HCT116 (cell line): ENCODE measurements at regions not wholly inside any gene's neighbourhood (a gene's known extent, or its start where the extent isn't known, plus 50 kb on each side); places are given as distances from the start of the nearest gene placed in this dataset.

Source experiments
- ATAC-seq: fragments of 200-7000 bp; cut with Tn5 transposase; 2 replicates; pipeline ENCODE4 v1.9.1; 2020; ENCODE audit warnings: mild to moderate bottlenecking, moderate library complexity
- BruUV-seq: library from RNA; stranded (reverse); fragments of 400-500 nt; replicated peaks from 2 replicates; lab custom pipeline; 2021; lab: Mats Ljungman, UMichigan
- CTCF ChIA-PET: fragments of 300-600 bp; sonication (Branson Sonifier 250); formaldehyde crosslinking; loops from one replicate; lab custom pipeline; 2021; ENCODE audit warnings: antibody characterized with exemption; lab: Charles Lee
- POLR2A ChIA-PET: fragments of 300-600, 350-600 bp; sonication (Branson Sonifier 250); formaldehyde crosslinking; loops from one replicate; lab custom pipeline; 2021; ENCODE audit warnings: antibody characterized with exemption; lab: Charles Lee
- RAD21 ChIA-PET, 2 experiments: fragments of 300-600 bp; sonication (Branson Sonifier 250); formaldehyde crosslinking; loops; one replicate each; lab custom pipeline; 2023; ENCODE audit warnings: low total read pairs in 2 of 2; ENCODE audit not compliant: uncharacterized antibody in 2 of 2, unreplicated experiment in 2 of 2, low non-redundant PET in 1 of 2; lab: Charles Lee
- DNase-seq: peaks from one replicate; pipeline ENCODE4 v3.0.0-alpha.2; 2010; ENCODE audit warnings: low read depth, low spot score
- H2AFZ ChIP-seq: fragments of 200-600 bp; shearing (Covaris generic), sonication (generic); 2 replicates; pipeline ENCODE4 v1.6.1; 2017; ENCODE audit warnings: low read depth, mixed run types, mixed read lengths, antibody characterized with exemption, low read length; ENCODE audit not compliant: poor library complexity, severe bottlenecking
- H3K27ac ChIP-seq: 2 replicates; pipeline ENCODE4 v1.5.1; 2012; ENCODE audit warnings: low read depth, low read length
- H3K27me3 ChIP-seq: fragments of 200-600 bp; sonication (generic); 2 replicates; pipeline ENCODE4 v1.6.1; 2016; ENCODE audit warnings: mixed run types, low read length, mixed read lengths; ENCODE audit not compliant: insufficient read depth
- H3K36me3 ChIP-seq, 2 experiments: fragments of 200-500 bp in 1 of 2; fragments of 200-600 bp in 1 of 2; sonication (Bioruptor generic) in 1 of 2; sonication (generic) in 1 of 2; 2 replicates each; pipeline versions ENCODE4 v1.5.1 to v1.6.1; 2014 to 2016; ENCODE audit warnings: low read length in 2 of 2, inconsistent platforms in 1 of 2, mixed read lengths in 1 of 2, mixed run types in 1 of 2; ENCODE audit not compliant: insufficient read depth in 2 of 2, control insufficient read depth in 1 of 2
- H3K4me1 ChIP-seq, 2 experiments: fragments of 200-600 bp in 1 of 2; sonication (generic) in 1 of 2; 2 replicates each; pipeline versions ENCODE4 v1.5.1 to v1.6.1; 2012 to 2017; ENCODE audit warnings: low read length in 2 of 2, inconsistent platforms in 1 of 2, mild to moderate bottlenecking in 1 of 2, mixed read lengths in 1 of 2, mixed run types in 1 of 2, moderate library complexity in 1 of 2; ENCODE audit not compliant: insufficient read depth in 2 of 2, control insufficient read depth in 1 of 2
- H3K4me2 ChIP-seq: fragments of 200-600 bp; sonication (generic); 2 replicates; pipeline ENCODE4 v1.6.1; 2017; ENCODE audit warnings: mixed run types, low read length, mixed read lengths
- H3K4me3 ChIP-seq, 2 experiments: fragments of 200-600 bp in 1 of 2; sonication (generic) in 1 of 2; replicated peaks in 1 of 2; 2 replicates each; pipeline ENCODE4 v1.5.1; 2011 to 2016; ENCODE audit warnings: low read length in 2 of 2, control low read depth in 1 of 2, low read depth in 1 of 2, mild to moderate bottlenecking in 1 of 2, mixed read lengths in 1 of 2, mixed run types in 1 of 2
- H3K79me2 ChIP-seq: fragments of 200-600 bp; sonication (generic); 2 replicates; pipeline ENCODE4 v1.6.1; 2017; ENCODE audit warnings: mild to moderate bottlenecking, mixed run types, low read length, moderate library complexity, mixed read lengths; ENCODE audit not compliant: insufficient read depth
- H3K9ac ChIP-seq: fragments of 200-600 bp; sonication (generic); 2 replicates; pipeline ENCODE4 v1.6.1; 2016; ENCODE audit warnings: low read length, mixed read lengths
- H3K9me2 ChIP-seq: fragments of 200-600 bp; sonication (generic), shearing (Covaris generic); 2 replicates; pipeline ENCODE4 v1.6.1; 2017; ENCODE audit warnings: mixed run types, mild to moderate bottlenecking, moderate library complexity; ENCODE audit not compliant: insufficient read depth
- H3K9me3 ChIP-seq, 2 experiments: fragments of 200-500 bp in 1 of 2; fragments of 200-600 bp in 1 of 2; sonication (Bioruptor generic) in 1 of 2; sonication (generic) in 1 of 2; 2 replicates each; pipeline ENCODE4 v1.6.1; 2014 to 2017; ENCODE audit warnings: low read length in 2 of 2, mixed read lengths in 2 of 2, inconsistent platforms in 1 of 2, low read depth in 1 of 2, mild to moderate bottlenecking in 1 of 2, mixed run types in 1 of 2, moderate library complexity in 1 of 2; ENCODE audit not compliant: control insufficient read depth in 1 of 2, insufficient read depth in 1 of 2
- H4K20me1 ChIP-seq: fragments of 200-600 bp; sonication (generic), shearing (Covaris generic); 2 replicates; pipeline ENCODE4 v1.6.1; 2017; ENCODE audit warnings: mixed run types, mild to moderate bottlenecking, moderate library complexity; ENCODE audit not compliant: insufficient read depth
- CBX3 ChIP-seq: IDR thresholded peaks from 2 replicates; pipeline ENCODE4 v1.6.1; 2012; ENCODE audit warnings: low read depth
- CEBPB ChIP-seq: IDR thresholded peaks from 2 replicates; pipeline ENCODE4 v1.6.1; 2012; ENCODE audit warnings: low read depth
- CTCF ChIP-seq, 3 experiments: fragments of 200-600 bp in 1 of 3; sonication (generic) in 1 of 3; IDR thresholded peaks in 2 of 3; conservative IDR thresholded peaks in 1 of 3; 2 replicates each; pipeline ENCODE4 v1.5.1; 2012 to 2017; ENCODE audit warnings: low read depth in 2 of 3, low read length in 2 of 3, antibody characterized with exemption in 1 of 3, borderline replicate concordance in 1 of 3, control low read depth in 1 of 3, mild to moderate bottlenecking in 1 of 3, mixed read lengths in 1 of 3, mixed run types in 1 of 3, moderate library complexity in 1 of 3; ENCODE audit not compliant: insufficient read depth in 1 of 3
- ELF1 ChIP-seq: IDR thresholded peaks from 2 replicates; pipeline ENCODE4 v1.6.1; 2012; ENCODE audit warnings: low read depth, borderline replicate concordance
- EZH2 ChIP-seq: fragments of 200-600 bp; sonication (generic); IDR thresholded peaks from 2 replicates; pipeline ENCODE4 v1.6.1; 2017; ENCODE audit warnings: antibody characterized with exemption, mixed run types
- EZH2phosphoT487 ChIP-seq: fragments of 200-600 bp; IDR thresholded peaks from 2 replicates; pipeline ENCODE4 v1.6.1; 2018; ENCODE audit warnings: antibody characterized with exemption, borderline replicate concordance
- POLR2A ChIP-seq: IDR thresholded peaks from 2 replicates; pipeline ENCODE4 v1.7.0; 2011; ENCODE audit warnings: borderline replicate concordance; ENCODE audit not compliant: insufficient read depth, insufficient read length; ENCODE audit errors: extremely low read depth
- RAD21 ChIP-seq: IDR thresholded peaks from 2 replicates; pipeline ENCODE4 v1.6.1; 2012; ENCODE audit warnings: low read depth, mild to moderate bottlenecking
- REST ChIP-seq: IDR thresholded peaks from 2 replicates; pipeline ENCODE4 v1.6.1; 2012; ENCODE audit warnings: low read depth
- SIN3A ChIP-seq: IDR thresholded peaks from 2 replicates; pipeline ENCODE4 v1.6.1; 2012; ENCODE audit warnings: low read depth
- SP1 ChIP-seq: IDR thresholded peaks from 2 replicates; pipeline ENCODE4 v1.6.1; 2012; ENCODE audit warnings: low read depth
- SRF ChIP-seq: IDR thresholded peaks from 2 replicates; pipeline ENCODE4 v1.6.1; 2012; ENCODE audit warnings: low read depth
- TCF7L2 ChIP-seq: IDR thresholded peaks from 2 replicates; pipeline ENCODE4 v1.7.0; 2011; ENCODE audit warnings: borderline replicate concordance, inconsistent platforms; ENCODE audit not compliant: insufficient read depth, insufficient read length; ENCODE audit errors: extremely low read depth
- YY1 ChIP-seq: IDR thresholded peaks from 2 replicates; pipeline ENCODE4 v1.6.1; 2011; ENCODE audit warnings: low read length, low read depth, moderate library complexity, mild to moderate bottlenecking; ENCODE audit not compliant: insufficient replicate concordance; ENCODE audit errors: extremely low read depth
- ZFX ChIP-seq: fragments of 450-650 bp; IDR thresholded peaks from 2 replicates; pipeline ENCODE4 v1.6.1; 2017
- intact Hi-C: fragments of 100-400 bp; cut with micrococcal nuclease; formaldehyde crosslinking; loops from 2 replicates; pipeline ENCODE4 v1.10.0; 2022

DNA sequence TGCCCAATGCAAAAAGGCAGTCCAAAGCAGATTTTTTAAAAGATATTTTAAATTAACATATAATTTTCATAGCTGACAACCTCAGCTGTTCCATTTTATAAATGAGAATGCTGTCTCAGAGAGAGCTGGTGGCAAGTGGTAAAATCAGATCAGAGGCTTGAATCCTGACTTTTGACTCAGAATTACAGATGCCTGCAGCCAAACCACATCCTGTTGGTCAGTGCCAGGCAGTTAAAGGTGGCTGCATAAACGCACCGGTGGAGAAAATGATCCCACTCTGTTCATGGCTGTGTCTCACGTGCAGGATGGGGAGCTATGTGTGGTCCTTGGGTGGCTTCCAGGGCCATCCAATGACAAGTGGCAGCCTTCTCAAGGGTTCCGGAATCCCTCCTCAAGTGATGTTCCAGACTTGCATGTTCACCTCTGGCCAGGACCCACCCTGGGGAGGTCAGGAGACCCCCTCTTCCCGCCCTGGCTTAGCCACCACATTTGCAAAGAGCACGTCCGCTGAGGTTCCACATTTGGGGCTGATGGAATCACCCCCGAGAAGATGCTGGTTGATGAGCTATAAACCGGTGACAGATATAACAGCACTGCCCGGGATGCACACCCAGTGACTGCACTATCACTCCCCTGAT, 155.5 kb downstream of the SHANK2 start (continued):
- TF ChIP-seq REST: no peak
- TF ChIP-seq POLR2A: no peak
- TF ChIP-seq EZH2phosphoT487: no peak
- no peak for TF ChIP-seq EZH2

GRCh38 chr11:71095294-71095850, 157.0 kb downstream of the SHANK2 start:
- ChIA-PET POLR2A (no interaction called here), RAD21 (no interaction called here), CTCF (no interaction called here)
- no peak overlapping the region for H3K9ac ChIP-seq
- ATAC-seq: no peak
- no peaks in the 10 kb centered on the region for H3K27me3 ChIP-seq
- no peak overlapping the region for H2AFZ ChIP-seq
- H3K36me3 ChIP-seq: no peaks in the 10 kb centered on the region
- no peak overlapping the region for H3K4me3 ChIP-seq
- intact Hi-C loops: no loop called here
- no peaks in the 10 kb centered on the region for H3K9me2 ChIP-seq
- no TSS peak for BruUV-seq
- no peaks in the 10 kb centered on the region for H3K9me3 ChIP-seq
- DNase-seq: no peak
- no peaks in the 10 kb centered on the region for H4K20me1 ChIP-seq
- H3K79me2 ChIP-seq: no peaks in the 10 kb centered on the region
- no peak overlapping the region for H3K27ac ChIP-seq
- no peak overlapping the region for H3K4me2 ChIP-seq
- no peaks in the 10 kb centered on the region for H3K4me1 ChIP-seq
- TF ChIP-seq SIN3A: no peak
- TF ChIP-seq EZH2: no peak
- no peak for TF ChIP-seq CTCF (IDR thresholded peaks at IDR 0.05 in 2 of 3, conservative IDR thresholded peaks at IDR 0.05 in 1 of 3; ENCODE audit: borderline replicate concordance in 1 of 3, insufficient read depth in 1 of 3, low read depth in 2 of 3, low read length in 2 of 3)
- no peak for TF ChIP-seq ELF1
- TF ChIP-seq RAD21: no peak
- TF ChIP-seq SRF: no peak
- TF ChIP-seq CBX3: no peak
- no peak for TF ChIP-seq SP1
- no peak for TF ChIP-seq REST
- TF ChIP-seq CEBPB: no peak
- TF ChIP-seq ZFX: no peak
- TF ChIP-seq YY1: no peak
- TF ChIP-seq TCF7L2: no peak
- TF ChIP-seq EZH2phosphoT487: no peak
